GM12878 (cell line): ENCODE measurements at regions not wholly inside any gene's neighbourhood (a gene's known extent, or its start where the extent isn't known, plus 50 kb on each side); places are given as distances from the start of the nearest gene placed in this dataset.

Experiments
- CTCF ChIP-seq, 3 experiments: IDR thresholded peaks in 2 of 3; conservative IDR thresholded peaks in 1 of 3; 2 replicates each; pipeline ENCODE4 v1.5.1; 2011; ENCODE audit warnings: low read depth in 3 of 3, low read length in 3 of 3, mild to moderate bottlenecking in 3 of 3, control low read depth in 2 of 3, moderate library complexity in 2 of 3, inconsistent platforms in 1 of 3, mixed read lengths in 1 of 3; ENCODE audit not compliant: control insufficient read depth in 2 of 3, insufficient read depth in 1 of 3; ENCODE audit errors: extremely low read depth in 1 of 3
- EZH2 ChIP-seq: IDR thresholded peaks from 2 replicates; pipeline ENCODE4 v1.6.1; 2012; ENCODE audit warnings: low read depth, mild to moderate bottlenecking, control low read depth, inconsistent platforms, low read length, borderline replicate concordance; ENCODE audit not compliant: control insufficient read depth
- GABPA ChIP-seq: IDR thresholded peaks from 2 replicates; pipeline ENCODE4 v1.6.1; 2014; ENCODE audit warnings: antibody characterized with exemption, low read depth, mild to moderate bottlenecking, inconsistent platforms
- MAX ChIP-seq: IDR thresholded peaks from 2 replicates; pipeline ENCODE4 v1.6.1; 2012; ENCODE audit warnings: low read depth, low read length, improper control_type of control experiment
- PAX5 ChIP-seq: IDR thresholded peaks from 2 replicates; pipeline ENCODE4 v1.6.1; 2011; ENCODE audit warnings: low read depth, low read length, borderline replicate concordance
- POLR2A ChIP-seq: IDR thresholded peaks from 2 replicates; pipeline ENCODE4 v1.6.1; 2011; ENCODE audit warnings: low read depth, mild to moderate bottlenecking, low read length
- RFX5 ChIP-seq: IDR thresholded peaks from 2 replicates; pipeline ENCODE4 v1.6.1; 2011; ENCODE audit warnings: low read depth, low read length, improper control_type of control experiment
- SIN3A ChIP-seq: IDR thresholded peaks from 2 replicates; pipeline ENCODE4 v1.6.1; 2012; ENCODE audit warnings: low read depth, low read length, improper control_type of control experiment
- TCF7 ChIP-seq: IDR thresholded peaks from 2 replicates; pipeline ENCODE4 v1.6.1; 2014; ENCODE audit warnings: antibody characterized with exemption, borderline replicate concordance
- USF2 ChIP-seq: IDR thresholded peaks from 2 replicates; pipeline ENCODE4 v1.6.1; 2011; ENCODE audit warnings: low read depth, low read length, improper control_type of control experiment, borderline replicate concordance
- ZBTB33 ChIP-seq: fragments of 450-650 bp; IDR thresholded peaks from 2 replicates; pipeline ENCODE4 v1.6.1; 2017; ENCODE audit warnings: mild to moderate bottlenecking
- ZSCAN29 ChIP-seq: fragments of 450-650 bp; IDR thresholded peaks from 2 replicates; pipeline ENCODE4 v1.6.1; 2017; ENCODE audit warnings: mild to moderate bottlenecking, moderate library complexity

- TF ChIP-seq CTCF (IDR thresholded peaks at IDR 0.05 in 2 of 3, conservative IDR thresholded peaks at IDR 0.05 in 1 of 3; ENCODE audit: control insufficient read depth in 2 of 3, extremely low read depth in 1 of 3, insufficient read depth in 1 of 3, low read depth in 3 of 3, low read length in 3 of 3), result no peak
- TF ChIP-seq TCF7, result no peak
- TF ChIP-seq MAX, result no peak
- TF ChIP-seq RFX5, result no peak
- no peak for TF ChIP-seq GABPA
- no peak for TF ChIP-seq POLR2A
- TF ChIP-seq SIN3A, result no peak
- no peak for TF ChIP-seq ZSCAN29
- no peak for TF ChIP-seq ZBTB33
- no peak for TF ChIP-seq PAX5
- TF ChIP-seq EZH2, result no peak
- no peak for TF ChIP-seq USF2
Observed at GRCh38 chr10:123402021-123402420, 247.8 kb downstream of the BUB3 start.
